NT2/D1 (cell line): ENCODE measurements at regions not wholly inside any gene's neighbourhood (a gene's known extent, or its start where the extent isn't known, plus 50 kb on each side); places are given as distances from the start of the nearest gene placed in this dataset.

Source experiments
- YY1 ChIP-seq: IDR thresholded peaks from 2 replicates; pipeline ENCODE4 v1.6.1; 2011; ENCODE audit not compliant: insufficient read length, insufficient read depth
- ZNF274 ChIP-seq: IDR thresholded peaks from 2 replicates; pipeline ENCODE4 v1.6.1; 2011; ENCODE audit warnings: mild to moderate bottlenecking, low read depth, low read length

- TF ChIP-seq ZNF274 = no peak
- no peak for TF ChIP-seq YY1
Observed at GRCh38 chr9:103978396-103978795, 115.7 kb upstream of the SMC2 start.
